ENCODE measurements at regions not wholly inside any gene's neighbourhood (a gene's known extent, or its start where the extent isn't known, plus 50 kb on each side); places are given as distances from the start of the nearest gene placed in this dataset.

GRCh38 chr2:3097804-3098203 lies 279.8 kb downstream of the EIPR1 start:
- TF ChIP-seq, protein P1, sequence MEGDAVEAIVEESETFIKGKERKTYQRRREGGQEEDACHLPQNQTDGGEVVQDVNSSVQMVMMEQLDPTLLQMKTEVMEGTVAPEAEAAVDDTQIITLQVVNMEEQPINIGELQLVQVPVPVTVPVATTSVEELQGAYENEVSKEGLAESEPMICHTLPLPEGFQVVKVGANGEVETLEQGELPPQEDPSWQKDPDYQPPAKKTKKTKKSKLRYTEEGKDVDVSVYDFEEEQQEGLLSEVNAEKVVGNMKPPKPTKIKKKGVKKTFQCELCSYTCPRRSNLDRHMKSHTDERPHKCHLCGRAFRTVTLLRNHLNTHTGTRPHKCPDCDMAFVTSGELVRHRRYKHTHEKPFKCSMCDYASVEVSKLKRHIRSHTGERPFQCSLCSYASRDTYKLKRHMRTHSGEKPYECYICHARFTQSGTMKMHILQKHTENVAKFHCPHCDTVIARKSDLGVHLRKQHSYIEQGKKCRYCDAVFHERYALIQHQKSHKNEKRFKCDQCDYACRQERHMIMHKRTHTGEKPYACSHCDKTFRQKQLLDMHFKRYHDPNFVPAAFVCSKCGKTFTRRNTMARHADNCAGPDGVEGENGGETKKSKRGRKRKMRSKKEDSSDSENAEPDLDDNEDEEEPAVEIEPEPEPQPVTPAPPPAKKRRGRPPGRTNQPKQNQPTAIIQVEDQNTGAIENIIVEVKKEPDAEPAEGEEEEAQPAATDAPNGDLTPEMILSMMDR (IDR thresholded peaks at IDR 0.05) = no peak
- no peak for TF ChIP-seq POLR2A (IDR thresholded peaks at IDR 0.05)
